ENCODE measurements at regions not wholly inside any gene's neighbourhood (a gene's known extent, or its start where the extent isn't known, plus 50 kb on each side); places are given as distances from the start of the nearest gene placed in this dataset.

- TF ChIP-seq, protein P1, sequence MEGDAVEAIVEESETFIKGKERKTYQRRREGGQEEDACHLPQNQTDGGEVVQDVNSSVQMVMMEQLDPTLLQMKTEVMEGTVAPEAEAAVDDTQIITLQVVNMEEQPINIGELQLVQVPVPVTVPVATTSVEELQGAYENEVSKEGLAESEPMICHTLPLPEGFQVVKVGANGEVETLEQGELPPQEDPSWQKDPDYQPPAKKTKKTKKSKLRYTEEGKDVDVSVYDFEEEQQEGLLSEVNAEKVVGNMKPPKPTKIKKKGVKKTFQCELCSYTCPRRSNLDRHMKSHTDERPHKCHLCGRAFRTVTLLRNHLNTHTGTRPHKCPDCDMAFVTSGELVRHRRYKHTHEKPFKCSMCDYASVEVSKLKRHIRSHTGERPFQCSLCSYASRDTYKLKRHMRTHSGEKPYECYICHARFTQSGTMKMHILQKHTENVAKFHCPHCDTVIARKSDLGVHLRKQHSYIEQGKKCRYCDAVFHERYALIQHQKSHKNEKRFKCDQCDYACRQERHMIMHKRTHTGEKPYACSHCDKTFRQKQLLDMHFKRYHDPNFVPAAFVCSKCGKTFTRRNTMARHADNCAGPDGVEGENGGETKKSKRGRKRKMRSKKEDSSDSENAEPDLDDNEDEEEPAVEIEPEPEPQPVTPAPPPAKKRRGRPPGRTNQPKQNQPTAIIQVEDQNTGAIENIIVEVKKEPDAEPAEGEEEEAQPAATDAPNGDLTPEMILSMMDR (conservative IDR thresholded peaks at IDR 0.05) = no peak
- TF ChIP-seq ZFX (IDR thresholded peaks at IDR 0.05) = no peak
These were observed 158.3 kb upstream of the TSLP start for GRCh38 chr5:110913221-110913620.

All from C4-2B (cell line).